ENCODE measurements at regions not wholly inside any gene's neighbourhood (a gene's known extent, or its start where the extent isn't known, plus 50 kb on each side); places are given as distances from the start of the nearest gene placed in this dataset.
A peak's percentile ranks its signal among the peaks of the same experiment; 100 is the strongest.

- TF ChIP-seq ZNF274 (IDR thresholded peaks at IDR 0.05; ENCODE audit: low read length), result no peak
- TF ChIP-seq ZNF274 (tag by site-specific recombination; IDR thresholded peaks at IDR 0.05; ENCODE audit: borderline replicate concordance), result no peak
- TF ChIP-seq HIC1 (tag by site-specific recombination; IDR thresholded peaks at IDR 0.05), result no peak
- no peak for TF ChIP-seq ZNF214 (tag by site-specific recombination; IDR thresholded peaks at IDR 0.05; ENCODE audit: borderline replicate concordance)
Observed at GRCh38 chr11:28545536-28545935, 437.3 kb downstream of the METTL15 start (continued).

DNA sequence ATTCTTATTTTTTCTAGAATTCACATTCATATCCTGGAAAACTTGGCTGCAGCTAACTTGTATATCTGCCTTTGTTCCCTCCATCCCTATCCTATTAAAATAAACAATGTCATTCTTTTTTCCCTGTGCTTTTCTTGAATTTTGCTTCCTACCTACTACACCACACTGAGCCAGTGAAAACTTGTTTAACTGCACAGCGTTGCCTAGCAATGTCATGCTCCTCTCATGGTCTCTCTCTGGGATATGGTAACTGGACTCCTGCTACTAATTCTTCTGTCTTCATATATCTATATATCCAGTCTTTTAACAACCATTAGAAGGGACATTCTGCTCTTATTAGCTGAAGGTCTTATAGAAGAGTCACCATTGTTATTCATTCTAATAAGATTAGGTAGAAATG lies 434.4 kb downstream of the METTL15 start:
- CTCF ChIA-PET, result no interaction called here
- no peaks in the 10 kb centered on the region for H3K4me1 ChIP-seq (ENCODE audit: control insufficient read depth, insufficient read depth, low read length)
- H3K4me3 ChIP-seq (ENCODE audit: low read depth, low read length), result no peak overlapping the region
- H3K9me3 ChIP-seq (ENCODE audit: control insufficient read depth, insufficient read depth, low read depth, low read length), result no peaks in the 10 kb centered on the region
- no peak overlapping the region for H3K27ac ChIP-seq (ENCODE audit: extremely low read depth, low read depth, low read length)
- TF ChIP-seq YY1 (tag by site-specific recombination; IDR thresholded peaks at IDR 0.05) (no peak), OSR2 (tag by site-specific recombination; IDR thresholded peaks at IDR 0.05) (peak; percentile 40; the same call in 1 of the 2 replicates), FEZF1 (tag by site-specific recombination; IDR thresholded peaks at IDR 0.05) (0 out of 2 replicates have a peak, but pooled peaks have one; percentile 28), ZNF146 (tag by site-specific recombination; IDR thresholded peaks at IDR 0.05) (no peak)
- POLR2A ChIA-PET, result no interaction called here
- no peaks in the 10 kb centered on the region for H3K36me3 ChIP-seq (ENCODE audit: control insufficient read depth in 2 of 2, insufficient read depth in 1 of 2, low read length in 2 of 2)

GRCh38 chr11:28539239-28540030 lies 431.2 kb downstream of the METTL15 start:
- POLR2A ChIA-PET, result no interaction called here
- TF ChIP-seq ZNF350 (tag by site-specific recombination; IDR thresholded peaks at IDR 0.05), result no peak
- TF ChIP-seq YY1 (tag by site-specific recombination; IDR thresholded peaks at IDR 0.05), result no peak
- no peak for TF ChIP-seq SCRT2 (tag by site-specific recombination; IDR thresholded peaks at IDR 0.05)
- no peak for TF ChIP-seq ZNF585B (tag by site-specific recombination; IDR thresholded peaks at IDR 0.05)
- TF ChIP-seq ZNF518A (tag by site-specific recombination; conservative IDR thresholded peaks at IDR 0.05; ENCODE audit: low read depth), result no peak
- no peak for TF ChIP-seq REPIN1 (tag by site-specific recombination; IDR thresholded peaks at IDR 0.05; ENCODE audit: low read depth)
- no peak for TF ChIP-seq ZNF391 (tag by site-specific recombination; IDR thresholded peaks at IDR 0.05; ENCODE audit: borderline replicate concordance, low read depth)
- TF ChIP-seq ZNF768 (tag by site-specific recombination; IDR thresholded peaks at IDR 0.05), result no peak
- no peak for TF ChIP-seq ZNF560 (tag by site-specific recombination; IDR thresholded peaks at IDR 0.05; ENCODE audit: borderline replicate concordance)
- Histone ChIP-seq H3K4me1 (ENCODE audit: control insufficient read depth, insufficient read depth, low read length) (no peaks in the 10 kb centered on the region), H3K36me3 (ENCODE audit: control insufficient read depth in 2 of 2, insufficient read depth in 1 of 2, low read length in 2 of 2) (no peaks in the 10 kb centered on the region), H3K27ac (ENCODE audit: extremely low read depth, low read depth, low read length) (no peak overlapping the region), H3K9me3 (ENCODE audit: control insufficient read depth, insufficient read depth, low read depth, low read length) (no peaks in the 10 kb centered on the region), H3K4me3 (ENCODE audit: low read depth, low read length) (no peak overlapping the region)
- CTCF ChIA-PET, result interaction anchor here (0.5 to 0.6 kb wide), 3 partner anchors 10 to 848 kb away, joined by 3 to 4 read pairs (median 3); no protein-coding TSS in a partner anchor
